GM12874 (cell line): ENCODE measurements at regions not wholly inside any gene's neighbourhood (a gene's known extent, or its start where the extent isn't known, plus 50 kb on each side); places are given as distances from the start of the nearest gene placed in this dataset.

Source experiments
- CTCF ChIP-seq: IDR thresholded peaks from 2 replicates; pipeline ENCODE4 v1.5.1; 2011; ENCODE audit warnings: low read depth, mild to moderate bottlenecking, control low read depth, low read length, moderate library complexity; ENCODE audit not compliant: insufficient read depth

DNA sequence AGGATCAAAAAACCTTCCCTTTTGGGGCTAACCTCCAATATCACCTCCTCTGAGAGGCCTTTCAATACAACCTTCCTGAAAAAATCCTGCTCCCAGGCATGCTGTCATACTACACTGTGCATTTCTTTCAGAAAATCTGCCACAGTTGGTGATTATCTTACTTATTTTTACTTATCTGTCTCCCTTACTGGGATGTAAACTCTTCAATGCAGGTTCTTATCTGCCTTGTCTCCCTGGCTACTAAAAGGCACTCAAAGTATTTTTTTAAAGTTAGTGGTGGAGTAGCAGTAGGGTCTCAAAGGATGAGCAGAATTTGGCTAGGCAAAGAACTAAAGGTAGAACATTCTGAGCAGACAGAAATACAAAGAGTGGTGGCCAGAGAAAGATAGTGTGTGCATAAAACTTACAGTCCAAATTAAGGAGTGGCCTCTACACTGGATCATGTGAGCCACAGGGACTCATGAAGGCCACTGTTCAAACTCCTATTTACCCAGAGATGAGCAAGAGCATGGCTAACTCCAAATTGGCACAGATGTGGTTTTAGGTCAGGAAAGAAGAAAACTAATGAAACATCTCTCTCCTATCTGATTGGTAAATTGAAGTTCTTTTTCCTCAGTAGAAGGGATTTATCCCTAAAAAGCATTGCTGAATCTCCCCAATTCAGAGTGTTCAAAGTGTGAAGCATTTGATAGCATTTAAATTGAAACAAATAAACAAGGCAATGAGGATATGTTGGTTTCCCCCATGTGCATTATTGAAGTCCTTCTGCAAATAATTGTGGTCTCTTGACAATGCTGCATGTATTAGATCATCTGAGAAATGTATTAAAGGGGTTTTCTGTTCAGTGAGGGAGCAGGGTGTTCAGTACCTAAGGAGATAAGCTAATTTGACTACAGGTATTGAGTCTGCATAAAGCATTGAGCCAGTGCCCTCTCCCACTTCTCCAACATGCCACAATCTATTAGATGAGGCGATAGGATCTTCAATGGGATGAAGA lies 285.5 kb downstream of the MREG start:
- no peak for TF ChIP-seq CTCF

- no peak for TF ChIP-seq CTCF
These were observed 287.3 kb downstream of the MREG start for GRCh38 chr2:215726070-215726469.

DNA sequence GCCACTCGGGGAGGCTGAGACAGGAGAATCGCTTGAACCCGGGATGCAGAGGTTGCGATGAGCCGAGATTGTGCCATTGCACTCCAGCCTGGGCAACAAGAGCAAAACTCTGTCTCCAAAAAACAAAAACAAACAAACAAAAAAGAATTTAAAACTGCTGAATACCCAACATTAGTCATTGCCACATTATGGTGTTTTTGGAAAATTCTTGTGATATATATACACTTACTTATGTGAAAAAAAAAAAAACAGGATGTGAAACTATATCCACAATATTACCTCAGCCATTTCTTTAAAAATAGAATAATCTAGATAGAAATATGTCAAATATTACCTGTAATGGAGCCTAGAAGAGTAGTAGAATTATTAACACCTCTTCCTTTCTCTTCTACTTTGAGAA lies 288.3 kb upstream of the FN1 start:
- no peak for TF ChIP-seq CTCF

- no peak for TF ChIP-seq CTCF
These were observed 287.8 kb upstream of the FN1 start for GRCh38 chr2:215723631-215724011.

DNA sequence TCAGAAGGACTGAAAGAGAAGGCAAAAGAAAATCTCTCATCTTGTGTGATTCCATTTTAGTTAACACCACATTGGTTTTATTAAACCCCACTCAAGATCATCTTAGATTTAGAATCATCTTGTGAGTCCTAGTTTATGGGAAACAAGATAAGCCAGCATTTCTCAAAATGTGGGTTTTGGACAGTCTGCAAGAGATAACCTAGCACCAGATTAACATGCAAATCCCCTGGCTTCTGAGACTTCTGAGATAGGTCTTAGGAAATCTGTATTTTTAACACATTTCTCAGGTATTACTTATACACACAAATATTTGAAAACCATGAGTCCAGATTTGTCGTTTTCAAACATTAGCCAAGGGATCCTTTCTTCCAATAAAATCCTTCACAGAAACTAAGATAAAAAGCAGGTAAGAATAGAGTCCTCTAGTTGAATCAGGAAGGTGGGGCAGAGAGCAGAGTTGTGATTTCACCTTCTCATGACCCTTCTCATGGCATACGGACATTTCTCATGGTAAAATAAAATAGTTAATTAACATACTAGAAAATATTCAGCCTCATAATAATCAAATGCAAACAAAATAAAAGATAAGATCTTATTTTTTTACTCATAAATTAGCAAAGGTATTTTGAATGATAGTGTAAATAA lies 287.2 kb upstream of the FN1 start:
- no peak for TF ChIP-seq CTCF

- no peak for TF ChIP-seq CTCF
These were observed 286.3 kb upstream of the FN1 start for GRCh38 chr2:215722125-215722524.

DNA sequence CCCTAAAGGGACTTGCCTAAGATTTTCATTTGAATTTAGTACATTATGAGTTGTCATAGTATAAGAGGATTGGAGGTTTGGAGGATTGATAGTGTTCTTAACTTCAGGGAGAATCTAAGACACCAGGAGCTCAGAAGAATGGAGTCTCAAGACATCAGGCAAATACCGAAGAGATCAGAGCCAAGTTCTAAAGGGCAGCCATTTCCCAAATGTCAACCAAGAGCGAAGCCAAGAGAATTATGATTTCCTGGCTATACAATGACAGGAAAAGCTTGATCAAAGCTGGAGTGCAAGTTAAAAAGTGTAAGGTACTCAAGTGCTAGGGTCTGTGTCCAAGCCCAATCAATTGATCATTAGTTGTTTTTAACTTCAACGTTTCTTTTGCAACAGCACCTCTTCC lies 283.0 kb upstream of the FN1 start:
- no peak for TF ChIP-seq CTCF
